CD8-positive, alpha-beta memory T cell (primary cell): ENCODE measurements at regions not wholly inside any gene's neighbourhood (a gene's known extent, or its start where the extent isn't known, plus 50 kb on each side); places are given as distances from the start of the nearest gene placed in this dataset.

Experiments used
- CTCF ChIA-PET: fragments of 350-600 bp; sonication (Branson Sonifier 250); formaldehyde crosslinking; loops from one replicate; lab custom pipeline; 2021; ENCODE audit warnings: antibody characterized with exemption; lab: Charles Lee
- POLR2A ChIA-PET: fragments of 350-600 bp; sonication (Branson Sonifier 250); formaldehyde crosslinking; loops from one replicate; lab custom pipeline; 2021; ENCODE audit warnings: antibody characterized with exemption; lab: Charles Lee
- DNase-seq, 5 donors: peaks; one replicate each; pipeline versions ENCODE4 v3.0.0 to v3.0.0-alpha.2; 2020 to 2022; ENCODE audit warnings: mixed read lengths in 1 of 5
- H3K27ac ChIP-seq: one replicate; pipeline ENCODE4 v1.7.0; 2013; ENCODE audit warnings: low read depth, mild to moderate bottlenecking, low read length, moderate library complexity
- H3K27me3 ChIP-seq: 2 replicates; pipeline ENCODE4 v1.7.0; 2013; ENCODE audit warnings: low read length, mild to moderate bottlenecking; ENCODE audit not compliant: insufficient read depth, poor library complexity, severe bottlenecking
- H3K36me3 ChIP-seq: 2 replicates; pipeline ENCODE4 v1.7.0; 2013; ENCODE audit warnings: mild to moderate bottlenecking, low read length, moderate library complexity; ENCODE audit not compliant: insufficient read depth
- H3K4me1 ChIP-seq: 2 replicates; pipeline ENCODE4 v1.7.0; 2013; ENCODE audit warnings: mild to moderate bottlenecking, low read length, moderate library complexity; ENCODE audit not compliant: insufficient read depth
- H3K4me3 ChIP-seq: 2 replicates; pipeline ENCODE4 v1.7.0; 2013; ENCODE audit warnings: mild to moderate bottlenecking, low read length
- H3K9me3 ChIP-seq: 2 replicates; pipeline ENCODE4 v1.7.0; 2013; ENCODE audit warnings: mild to moderate bottlenecking, low read length
- H3K27ac Mint-ChIP-seq, 8 donors: one replicate each; pipeline ENCODE4 v1.8.0; 2020 to 2021; ENCODE audit warnings: mixed read lengths in 8 of 8, mild to moderate bottlenecking in 6 of 8, inconsistent platforms in 3 of 8, moderate library complexity in 3 of 8
- H3K27me3 Mint-ChIP-seq, 2 donors: one replicate each; pipeline ENCODE4 v1.8.0; 2020 to 2021; ENCODE audit warnings: mixed read lengths in 2 of 2, mild to moderate bottlenecking in 1 of 2, moderate library complexity in 1 of 2
- H3K36me3 Mint-ChIP-seq, 3 donors: one replicate each; pipeline ENCODE4 v1.8.0; 2020 to 2021; ENCODE audit warnings: mixed read lengths in 3 of 3, inconsistent platforms in 1 of 3, mild to moderate bottlenecking in 1 of 3
- H3K4me1 Mint-ChIP-seq, 3 donors: one replicate each; pipeline ENCODE4 v1.8.0; 2020 to 2021; ENCODE audit warnings: mixed read lengths in 3 of 3, inconsistent platforms in 1 of 3, mild to moderate bottlenecking in 1 of 3
- H3K4me3 Mint-ChIP-seq, 7 donors: one replicate each; pipeline ENCODE4 v1.8.0; 2020 to 2021; ENCODE audit warnings: mixed read lengths in 7 of 7, mild to moderate bottlenecking in 6 of 7, moderate library complexity in 4 of 7, inconsistent platforms in 2 of 7
- H3K9me3 Mint-ChIP-seq, 5 donors: one replicate each; pipeline ENCODE4 v1.8.0; 2020 to 2022; ENCODE audit warnings: mixed read lengths in 5 of 5, mild to moderate bottlenecking in 3 of 5, moderate library complexity in 2 of 5, inconsistent platforms in 1 of 5

DNA sequence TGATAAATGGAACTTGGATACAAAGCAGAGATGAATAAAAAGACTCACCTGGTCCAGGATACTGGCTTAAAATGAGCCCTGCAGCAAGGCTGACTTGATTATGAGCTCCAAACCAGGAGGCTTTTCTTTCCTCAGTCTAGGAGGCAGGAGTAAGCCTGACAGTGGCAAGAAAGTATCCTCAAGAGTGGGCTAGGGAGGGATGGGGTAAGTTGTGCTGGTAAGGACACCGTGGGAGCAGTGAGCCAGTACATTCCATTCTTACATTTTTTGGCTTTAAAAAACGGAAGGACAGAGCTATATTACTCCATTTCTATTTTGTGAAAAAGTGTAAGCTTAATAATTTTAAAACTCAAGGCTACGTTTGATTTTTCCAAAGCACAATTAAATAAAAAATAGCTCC, 187.1 kb upstream of the DDI1 start:
- H3K4me1 Mint-ChIP-seq: no peaks in the 10 kb centered on the region
- CTCF ChIA-PET: no interaction called here
- no peak overlapping the region for H3K4me3 Mint-ChIP-seq
- no peak overlapping the region for H3K27ac Mint-ChIP-seq
- Histone ChIP-seq H3K4me1 (no peaks in the 10 kb centered on the region), H3K4me3 (no peak overlapping the region), H3K9me3 (no peaks in the 10 kb centered on the region), H3K36me3 (no peaks in the 10 kb centered on the region), H3K27me3 (no peaks in the 10 kb centered on the region), H3K27ac (no peak overlapping the region)
- POLR2A ChIA-PET: no interaction called here
- peaks cover 0 to 2% (median 0%) of the 10 kb centered on the region in 5 donors for H3K9me3 Mint-ChIP-seq
- H3K27me3 Mint-ChIP-seq: no peaks in the 10 kb centered on the region
- DNase-seq: no peak
- H3K36me3 Mint-ChIP-seq: no peaks in the 10 kb centered on the region

- H3K4me3 ChIP-seq: no peak overlapping the region
- no peaks in the 10 kb centered on the region for H3K27me3 ChIP-seq
- CTCF ChIA-PET: no interaction called here
- Mint-ChIP-seq H3K36me3 (no peaks in the 10 kb centered on the region), H3K27ac (no peak overlapping the region), H3K4me3 (no peak overlapping the region), H3K4me1 (no peaks in the 10 kb centered on the region), H3K27me3 (no peaks in the 10 kb centered on the region), H3K9me3 (peaks cover 0 to 2% (median 0%) of the 10 kb centered on the region in 5 donors)
- H3K4me1 ChIP-seq: no peaks in the 10 kb centered on the region
- H3K27ac ChIP-seq: no peak overlapping the region
- DNase-seq: no peak
- POLR2A ChIA-PET: no interaction called here
- H3K9me3 ChIP-seq: no peaks in the 10 kb centered on the region
- no peaks in the 10 kb centered on the region for H3K36me3 ChIP-seq
Observed at GRCh38 chr11:103850419-103851165, 185.8 kb upstream of the DDI1 start.

DNA sequence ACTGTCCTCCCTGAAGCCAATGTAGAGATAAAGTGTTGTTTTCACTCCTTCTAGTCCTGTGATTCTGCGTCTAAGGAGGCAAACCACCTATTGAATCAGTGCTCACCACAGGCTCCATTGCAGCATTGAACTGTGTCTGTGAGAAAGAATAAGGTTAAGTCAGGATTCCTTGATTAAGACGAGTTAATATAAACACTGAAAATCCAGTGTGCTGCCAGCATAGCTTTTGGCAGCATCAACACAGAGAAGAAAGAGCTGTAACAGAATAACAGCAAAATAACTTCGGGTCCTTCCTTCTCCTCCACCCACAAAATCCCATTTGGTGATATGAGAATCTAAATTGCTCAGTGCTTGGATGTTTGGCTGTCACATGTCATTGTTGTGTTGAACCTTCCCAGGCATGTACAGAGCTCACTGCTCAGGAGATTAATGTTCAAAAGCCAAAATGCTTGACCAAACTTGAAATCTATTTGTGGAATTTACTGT, 185.2 kb upstream of the DDI1 start:
- Mint-ChIP-seq H3K27me3 (no peaks in the 10 kb centered on the region), H3K9me3 (peaks cover 0 to 2% (median 0%) of the 10 kb centered on the region in 5 donors), H3K36me3 (no peaks in the 10 kb centered on the region), H3K27ac (no peak overlapping the region), H3K4me1 (no peaks in the 10 kb centered on the region), H3K4me3 (no peak overlapping the region)
- no peaks in the 10 kb centered on the region for H3K36me3 ChIP-seq
- H3K4me3 ChIP-seq: no peak overlapping the region
- no peak overlapping the region for H3K27ac ChIP-seq
- no peaks in the 10 kb centered on the region for H3K9me3 ChIP-seq
- no peaks in the 10 kb centered on the region for H3K4me1 ChIP-seq
- ChIA-PET CTCF (no interaction called here), POLR2A (no interaction called here)
- no peak for DNase-seq
- no peaks in the 10 kb centered on the region for H3K27me3 ChIP-seq
